SK-N-SH treated with all-trans-retinoic acid at 6 μM for 48 hours (cell line): ENCODE measurements at regions not wholly inside any gene's neighbourhood (a gene's known extent, or its start where the extent isn't known, plus 50 kb on each side); places are given as distances from the start of the nearest gene placed in this dataset.

Experiments
- ATAC-seq: fragments of 200-7000 bp; cut with Tn5 transposase; 3 replicates; pipeline ENCODE4 v1.9.1; 2020; ENCODE audit warnings: mild to moderate bottlenecking, moderate library complexity
- ARNTL ChIP-seq: fragments of 450-650 bp; formaldehyde crosslinking; IDR thresholded peaks from 2 replicates; pipeline ENCODE4 v1.5.0; 2020; ENCODE audit warnings: low read depth, mild to moderate bottlenecking, moderate library complexity, borderline replicate concordance
- BACH2 ChIP-seq: fragments of 250-450 bp; sonication (Bioruptor Pico); IDR thresholded peaks from 2 replicates; pipeline ENCODE4 v1.9.0; 2021; ENCODE audit warnings: mild to moderate bottlenecking, borderline replicate concordance
- CSDC2 ChIP-seq: fragments of 250-450 bp; sonication (Bioruptor Pico); IDR thresholded peaks from 2 replicates; pipeline ENCODE4 v1.5.0; 2020; ENCODE audit warnings: mild to moderate bottlenecking, moderate library complexity
- ESRRG ChIP-seq: fragments of 250-450 bp; sonication (Bioruptor Pico); IDR thresholded peaks from 2 replicates; pipeline ENCODE4 v1.6.1; 2021; ENCODE audit warnings: mild to moderate bottlenecking
- GLIS3 ChIP-seq: fragments of 250-450 bp; sonication (Bioruptor Pico); IDR thresholded peaks from 2 replicates; pipeline ENCODE4 v1.5.0; 2020; ENCODE audit warnings: mild to moderate bottlenecking, moderate library complexity
- ISL1 ChIP-seq: fragments of 250-450 bp; sonication (Bioruptor Pico); IDR thresholded peaks from 2 replicates; pipeline ENCODE4 v2.1.2; 2022; ENCODE audit warnings: mild to moderate bottlenecking, moderate library complexity
- OSR1 ChIP-seq: fragments of 250-450 bp; sonication (Bioruptor Pico); IDR thresholded peaks from 2 replicates; pipeline ENCODE4 v1.8.0; 2022; ENCODE audit warnings: moderate library complexity, mild to moderate bottlenecking, inconsistent platforms
- PPARA ChIP-seq: fragments of 250-450 bp; sonication (Bioruptor Pico); IDR thresholded peaks from 2 replicates; pipeline ENCODE4 v1.5.0; 2020; ENCODE audit warnings: mild to moderate bottlenecking, borderline replicate concordance
- TOX ChIP-seq: fragments of 250-450 bp; sonication (Bioruptor Pico); IDR thresholded peaks from 2 replicates; pipeline ENCODE4 v1.8.0; 2021; ENCODE audit warnings: mild to moderate bottlenecking, moderate library complexity, borderline replicate concordance
- ZFP30 ChIP-seq: fragments of 450-650 bp; formaldehyde crosslinking; IDR thresholded peaks from 2 replicates; pipeline ENCODE4 v1.5.0; 2022; ENCODE audit warnings: mild to moderate bottlenecking, moderate library complexity
- ZNF565 ChIP-seq: fragments of 450-650 bp; formaldehyde crosslinking; conservative IDR thresholded peaks from 2 replicates; pipeline ENCODE4 v1.5.0; 2020; ENCODE audit warnings: low read depth, mild to moderate bottlenecking, moderate library complexity
- TF ChIP-seq, protein P1 (sequence below): fragments of 250-450 bp; sonication (Bioruptor Pico); IDR thresholded peaks from 2 replicates; pipeline ENCODE4 v1.5.1; 2020; ENCODE audit warnings: low read depth, mild to moderate bottlenecking, moderate library complexity
- TF ChIP-seq, protein P2 (sequence below): fragments of 250-450 bp; sonication (Bioruptor Pico); IDR thresholded peaks from 2 replicates; pipeline ENCODE4 v1.5.1; 2021; ENCODE audit warnings: mild to moderate bottlenecking, moderate library complexity

GRCh38 chr2:8567469-8568260 is 114.2 kb upstream of the ID2 start:
- ATAC-seq = no peak
- TF ChIP-seq ESRRG (CRISPR knock-in tag) = no peak
- TF ChIP-seq PPARA (CRISPR knock-in tag) = no peak
- TF ChIP-seq ARNTL (CRISPR knock-in tag) = no peak
- no peak for TF ChIP-seq ISL1 (CRISPR knock-in tag)
- TF ChIP-seq, protein P1, sequence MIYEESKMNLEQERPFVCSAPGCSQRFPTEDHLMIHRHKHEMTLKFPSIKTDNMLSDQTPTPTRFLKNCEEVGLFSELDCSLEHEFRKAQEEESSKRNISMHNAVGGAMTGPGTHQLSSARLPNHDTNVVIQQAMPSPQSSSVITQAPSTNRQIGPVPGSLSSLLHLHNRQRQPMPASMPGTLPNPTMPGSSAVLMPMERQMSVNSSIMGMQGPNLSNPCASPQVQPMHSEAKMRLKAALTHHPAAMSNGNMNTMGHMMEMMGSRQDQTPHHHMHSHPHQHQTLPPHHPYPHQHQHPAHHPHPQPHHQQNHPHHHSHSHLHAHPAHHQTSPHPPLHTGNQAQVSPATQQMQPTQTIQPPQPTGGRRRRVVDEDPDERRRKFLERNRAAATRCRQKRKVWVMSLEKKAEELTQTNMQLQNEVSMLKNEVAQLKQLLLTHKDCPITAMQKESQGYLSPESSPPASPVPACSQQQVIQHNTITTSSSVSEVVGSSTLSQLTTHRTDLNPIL (CRISPR knock-in tag) = no peak
- no peak for TF ChIP-seq ZFP30 (CRISPR knock-in tag)

DNA sequence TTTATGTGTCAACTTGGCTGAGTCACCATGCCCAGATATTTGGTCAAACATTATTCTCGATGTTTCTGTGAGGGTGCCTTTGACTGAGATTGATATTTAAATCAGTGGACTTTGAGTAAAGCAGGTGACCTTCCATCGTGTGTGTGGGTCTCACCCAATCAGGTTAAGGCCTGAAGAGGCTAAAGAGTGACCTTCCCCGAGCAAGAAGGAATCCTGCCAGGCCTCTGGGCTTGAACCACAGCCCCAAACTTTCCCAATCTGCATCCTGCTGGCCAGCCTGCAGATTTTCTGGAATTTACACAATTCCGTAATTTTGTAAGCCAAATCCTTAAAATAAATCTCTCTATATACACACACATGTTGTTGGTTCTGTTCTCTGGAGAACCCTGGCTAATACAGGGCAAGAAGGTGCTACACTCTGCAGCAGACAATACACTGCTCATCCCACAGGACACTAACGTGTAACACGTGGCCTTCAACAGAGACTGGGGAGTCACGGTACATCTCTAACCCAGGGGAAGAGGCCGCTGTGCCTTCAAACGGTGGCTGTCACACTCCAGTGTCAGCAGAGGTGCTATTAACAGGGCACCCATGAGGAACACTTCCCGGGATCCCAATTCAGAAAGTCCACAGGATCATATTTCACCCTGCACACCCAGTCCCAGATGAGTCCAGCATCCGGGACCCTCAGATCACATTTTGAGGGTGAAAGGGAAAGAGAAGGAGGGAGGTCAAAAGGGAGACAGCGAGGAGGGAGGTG is 113.1 kb upstream of the ID2 start:
- ATAC-seq = no peak

DNA sequence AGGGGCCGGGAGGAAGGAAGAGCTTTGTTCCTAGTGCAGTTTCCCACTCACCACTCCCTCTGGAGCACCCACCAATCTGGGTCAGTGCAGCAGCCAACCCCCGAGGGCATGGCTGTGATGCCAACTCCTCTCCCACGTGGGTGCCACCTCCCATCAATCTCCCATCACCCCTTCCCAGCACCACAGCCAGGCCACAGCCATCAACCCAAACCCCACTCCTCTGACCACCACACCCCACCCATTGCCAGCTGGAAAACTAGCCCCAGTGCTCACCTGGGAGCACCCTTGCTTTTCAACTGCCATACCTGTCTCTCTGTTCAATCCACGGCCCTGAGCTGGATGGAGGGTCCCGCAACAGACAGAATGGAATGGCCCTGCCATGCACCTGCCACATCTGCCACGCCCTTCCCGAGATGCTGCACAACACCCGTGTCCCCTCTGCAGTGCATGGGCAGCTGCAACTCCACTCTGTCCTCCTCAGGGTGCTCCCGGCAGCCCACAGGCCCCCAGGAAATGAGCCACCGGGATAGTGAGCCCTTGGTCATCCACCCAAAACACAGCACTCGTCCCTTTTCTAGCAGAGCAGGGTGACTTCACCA is 112.4 kb upstream of the ID2 start:
- no peak for ATAC-seq
- TF ChIP-seq ZFP30 (CRISPR knock-in tag) = no peak
- TF ChIP-seq ISL1 (CRISPR knock-in tag) = no peak

More for the DNA sequence above, 113.1 kb upstream of the ID2 start:
- TF ChIP-seq OSR1 (CRISPR knock-in tag) (no peak), ZNF565 (CRISPR knock-in tag) (no peak), CSDC2 (no peak), ISL1 (CRISPR knock-in tag) (no peak)
- TF ChIP-seq, protein P2, sequence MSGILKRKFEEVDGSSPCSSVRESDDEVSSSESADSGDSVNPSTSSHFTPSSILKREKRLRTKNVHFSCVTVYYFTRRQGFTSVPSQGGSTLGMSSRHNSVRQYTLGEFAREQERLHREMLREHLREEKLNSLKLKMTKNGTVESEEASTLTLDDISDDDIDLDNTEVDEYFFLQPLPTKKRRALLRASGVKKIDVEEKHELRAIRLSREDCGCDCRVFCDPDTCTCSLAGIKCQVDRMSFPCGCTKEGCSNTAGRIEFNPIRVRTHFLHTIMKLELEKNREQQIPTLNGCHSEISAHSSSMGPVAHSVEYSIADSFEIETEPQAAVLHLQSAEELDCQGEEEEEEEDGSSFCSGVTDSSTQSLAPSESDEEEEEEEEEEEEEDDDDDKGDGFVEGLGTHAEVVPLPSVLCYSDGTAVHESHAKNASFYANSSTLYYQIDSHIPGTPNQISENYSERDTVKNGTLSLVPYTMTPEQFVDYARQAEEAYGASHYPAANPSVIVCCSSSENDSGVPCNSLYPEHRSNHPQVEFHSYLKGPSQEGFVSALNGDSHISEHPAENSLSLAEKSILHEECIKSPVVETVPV = no peak

DNA sequence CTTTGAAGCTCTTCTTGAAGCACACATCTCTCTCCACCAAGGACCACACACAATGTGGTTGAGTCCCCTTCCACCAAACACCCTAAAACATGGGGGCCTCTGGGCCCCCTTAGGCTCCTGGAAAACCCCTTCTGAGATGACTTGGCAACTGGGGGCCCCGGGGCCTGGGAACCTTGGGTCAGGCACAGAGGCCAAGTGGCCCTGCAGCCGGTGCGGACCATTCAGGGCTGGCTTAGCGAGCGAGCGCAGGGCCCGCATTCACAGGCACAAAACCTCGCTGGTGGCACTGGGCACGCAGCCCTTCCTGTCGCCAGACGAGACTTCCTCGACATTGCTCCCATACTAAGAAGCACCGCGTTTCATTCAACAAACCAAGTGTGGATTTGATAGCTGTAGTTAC is 111.2 kb upstream of the ID2 start:
- no peak for ATAC-seq
- no peak for TF ChIP-seq BACH2 (CRISPR knock-in tag)
- TF ChIP-seq, protein P1 (CRISPR knock-in tag) = no peak
- no peak for TF ChIP-seq CSDC2
- TF ChIP-seq, protein P2 = no peak
- TF ChIP-seq GLIS3 = no peak
- TF ChIP-seq ZFP30 (CRISPR knock-in tag) = no peak
- no peak for TF ChIP-seq ARNTL (CRISPR knock-in tag)

GRCh38 chr2:8571301-8571791 is 110.5 kb upstream of the ID2 start:
- ATAC-seq = no peak

More at GRCh38 chr2:8571301-8571791, 110.5 kb upstream of the ID2 start:
- TF ChIP-seq GLIS3 = no peak
- TF ChIP-seq TOX (CRISPR knock-in tag) = no peak
- TF ChIP-seq, protein P1 (CRISPR knock-in tag) = no peak
